ENCODE measurements at regions not wholly inside any gene's neighbourhood (a gene's known extent, or its start where the extent isn't known, plus 50 kb on each side); places are given as distances from the start of the nearest gene placed in this dataset.

- no peak for DNase-seq (ENCODE audit: low spot score)
These were observed 181.4 kb upstream of the SMIM23 start for GRCh38 chr5:171604195-171604594.

GRCh38 chr5:171606414-171607024 lies 179.1 kb upstream of the SMIM23 start:
- DNase-seq (ENCODE audit: low spot score), result no peak

DNA sequence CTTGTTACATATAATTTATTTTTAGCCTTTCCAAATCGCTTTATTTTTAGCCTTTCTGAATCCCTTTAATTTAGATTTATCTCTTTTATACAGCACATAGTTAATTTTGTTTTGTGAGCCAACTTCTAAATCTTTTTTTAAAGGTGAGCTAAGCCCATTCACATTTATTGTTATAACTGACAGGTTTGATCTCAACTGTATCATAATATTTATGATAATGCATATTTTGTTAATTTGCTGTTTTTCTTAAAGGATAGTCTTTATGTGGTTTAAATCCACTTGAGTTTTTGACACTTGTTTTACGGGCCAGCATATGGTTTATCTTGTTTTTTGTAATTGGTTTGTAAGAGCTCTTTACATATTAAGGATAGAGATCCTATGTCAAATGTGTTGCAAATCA lies 177.8 kb upstream of the SMIM23 start:
- no peak for DNase-seq (ENCODE audit: low spot score)

GRCh38 chr5:171609806-171610452 lies 175.7 kb upstream of the SMIM23 start:
- no peak for DNase-seq (ENCODE audit: low spot score)

DNA sequence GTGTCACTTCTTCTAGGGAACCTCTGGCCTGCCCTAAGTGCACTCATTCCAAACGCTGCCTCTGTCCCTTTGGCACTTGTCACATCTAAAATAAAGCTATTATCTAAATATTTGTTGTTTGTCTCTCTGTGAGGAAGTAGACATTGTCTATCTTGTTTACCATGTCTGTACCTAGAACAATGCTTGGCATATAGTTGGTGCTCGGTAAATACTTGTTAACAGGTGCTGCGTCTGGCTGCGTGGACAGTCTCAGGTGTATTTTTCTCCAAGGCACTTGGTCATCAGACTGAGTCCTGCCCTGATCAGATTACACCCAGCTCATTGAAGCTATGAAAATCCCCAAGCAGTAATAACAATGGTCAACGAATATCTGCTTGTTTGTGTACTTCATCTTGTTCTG lies 174.9 kb upstream of the SMIM23 start:
- DNase-seq (ENCODE audit: low spot score), result no peak

- no peak for DNase-seq (ENCODE audit: low spot score)
These were observed 172.9 kb upstream of the SMIM23 start for GRCh38 chr5:171612749-171613148.

DNA sequence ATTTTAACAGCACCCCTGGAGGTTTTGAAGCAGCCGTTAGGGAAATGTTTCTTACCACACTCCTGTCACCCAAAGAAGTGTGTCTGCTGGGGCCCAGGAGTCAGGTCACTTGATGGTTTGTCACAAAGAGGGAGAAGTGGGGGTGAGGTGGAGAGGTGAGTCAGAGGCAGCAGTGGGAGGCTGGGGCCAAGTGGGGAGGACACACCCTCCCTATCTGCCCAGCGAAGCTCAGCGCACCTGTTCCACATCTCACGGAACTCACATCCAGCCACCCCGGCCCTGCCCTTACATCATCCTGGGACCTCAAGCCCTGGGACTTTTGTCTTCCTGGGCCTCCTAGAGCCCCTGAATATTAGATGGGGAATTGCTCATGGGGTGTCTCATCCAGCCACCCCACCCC lies 171.1 kb upstream of the SMIM23 start:
- no peak for DNase-seq (ENCODE audit: low spot score)

DNA sequence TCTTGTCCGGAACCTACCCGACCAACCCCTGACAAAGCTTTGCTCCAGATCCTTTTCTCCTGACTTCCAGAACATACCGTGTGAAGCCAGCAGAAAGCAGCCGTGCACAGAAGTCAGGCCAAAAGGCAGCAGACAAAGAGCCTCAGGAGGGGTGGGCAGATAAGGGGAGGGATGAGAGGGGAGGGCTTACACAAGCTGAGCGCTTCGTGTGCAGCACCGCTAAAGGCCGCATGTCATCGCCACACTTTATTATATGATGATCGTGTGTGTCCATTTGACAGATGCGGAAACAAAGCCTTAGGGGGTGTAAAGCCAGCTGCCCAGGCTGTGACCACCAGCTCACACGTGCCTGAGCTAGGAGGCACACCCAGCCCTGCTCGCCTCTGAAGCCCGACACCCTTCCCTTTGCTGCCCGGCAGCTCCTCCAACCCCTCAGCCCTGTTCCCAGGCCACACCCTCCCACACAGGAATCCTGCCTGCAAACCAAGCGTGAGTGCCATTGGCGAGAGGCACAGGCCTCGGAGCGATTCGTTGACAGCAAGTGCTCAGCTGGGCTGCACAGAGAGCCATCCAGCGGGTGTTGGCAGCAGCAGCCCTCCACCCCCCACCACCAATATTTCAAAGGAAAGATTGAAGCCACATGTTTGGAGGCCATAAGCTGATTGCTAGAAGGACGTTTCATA lies 170.5 kb upstream of the SMIM23 start:
- DNase-seq (ENCODE audit: low spot score), result peak; percentile 50

DNA sequence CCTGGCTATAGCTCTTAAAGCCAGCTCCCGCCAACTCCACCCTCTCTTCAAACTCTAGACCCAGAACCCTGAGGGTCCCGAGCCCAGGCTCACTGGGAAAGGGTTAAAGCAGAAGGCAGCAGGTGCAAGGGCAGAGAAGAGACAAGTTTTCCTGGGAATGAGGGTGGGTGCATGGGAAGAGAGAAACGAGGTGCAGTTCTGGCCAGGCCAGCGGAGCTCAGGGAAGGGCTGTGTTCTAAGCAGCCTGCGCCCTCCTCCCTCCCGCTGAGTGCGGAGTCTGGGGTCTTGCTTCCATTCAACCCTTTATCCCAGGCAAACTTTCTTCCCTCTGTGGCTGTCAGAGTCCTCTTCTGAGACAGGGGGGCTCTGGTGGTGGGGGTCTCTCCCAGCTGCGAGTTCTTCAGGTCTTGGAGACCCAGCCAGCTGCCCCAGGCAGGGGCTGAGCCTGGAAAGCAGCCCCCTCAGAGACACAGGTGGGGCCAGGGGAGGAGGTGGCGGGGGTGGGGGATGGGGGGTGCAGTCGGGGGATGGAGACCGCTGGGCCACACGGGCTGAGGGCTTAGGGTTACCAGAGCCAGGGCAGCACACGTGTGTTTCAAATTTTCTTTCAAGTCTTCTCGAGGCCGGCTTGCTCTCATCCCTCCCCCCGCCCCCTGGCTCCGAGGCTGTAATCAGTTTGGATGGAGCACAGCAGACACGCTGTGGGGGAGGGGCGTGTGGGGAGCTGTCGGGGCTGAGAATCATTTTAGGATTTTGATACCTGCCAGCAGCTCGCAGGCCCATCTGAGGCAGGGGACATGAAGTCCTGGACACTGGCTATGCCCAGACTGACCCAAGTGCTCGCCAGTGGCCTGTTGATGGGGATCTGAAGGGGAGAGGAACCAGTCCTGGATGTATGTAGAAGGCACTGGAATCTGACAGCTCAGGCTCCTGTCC lies 169.6 kb upstream of the SMIM23 start:
- DNase-seq (ENCODE audit: low spot score), result no peak

DNA sequence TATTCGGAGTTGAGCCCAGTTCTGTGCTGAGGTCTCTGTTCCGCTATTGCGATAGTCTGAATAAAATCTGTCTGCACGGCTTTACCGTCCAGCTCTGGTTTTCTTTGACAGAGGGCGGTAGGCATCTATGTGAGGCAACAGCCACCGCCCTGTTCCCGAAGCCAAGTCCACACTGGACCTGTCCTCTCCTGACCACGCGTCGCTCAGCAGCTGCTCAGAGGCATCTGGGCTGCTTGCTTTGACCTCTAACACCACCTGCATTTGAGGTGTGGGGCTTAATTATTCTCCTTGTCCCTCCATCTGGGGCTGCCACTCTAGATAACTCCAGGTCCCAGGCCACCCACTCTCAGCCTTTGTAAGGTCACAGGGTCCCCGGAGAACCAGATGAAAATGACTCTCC lies 168.4 kb upstream of the SMIM23 start:
- DNase-seq (ENCODE audit: low spot score), result no peak

DNA sequence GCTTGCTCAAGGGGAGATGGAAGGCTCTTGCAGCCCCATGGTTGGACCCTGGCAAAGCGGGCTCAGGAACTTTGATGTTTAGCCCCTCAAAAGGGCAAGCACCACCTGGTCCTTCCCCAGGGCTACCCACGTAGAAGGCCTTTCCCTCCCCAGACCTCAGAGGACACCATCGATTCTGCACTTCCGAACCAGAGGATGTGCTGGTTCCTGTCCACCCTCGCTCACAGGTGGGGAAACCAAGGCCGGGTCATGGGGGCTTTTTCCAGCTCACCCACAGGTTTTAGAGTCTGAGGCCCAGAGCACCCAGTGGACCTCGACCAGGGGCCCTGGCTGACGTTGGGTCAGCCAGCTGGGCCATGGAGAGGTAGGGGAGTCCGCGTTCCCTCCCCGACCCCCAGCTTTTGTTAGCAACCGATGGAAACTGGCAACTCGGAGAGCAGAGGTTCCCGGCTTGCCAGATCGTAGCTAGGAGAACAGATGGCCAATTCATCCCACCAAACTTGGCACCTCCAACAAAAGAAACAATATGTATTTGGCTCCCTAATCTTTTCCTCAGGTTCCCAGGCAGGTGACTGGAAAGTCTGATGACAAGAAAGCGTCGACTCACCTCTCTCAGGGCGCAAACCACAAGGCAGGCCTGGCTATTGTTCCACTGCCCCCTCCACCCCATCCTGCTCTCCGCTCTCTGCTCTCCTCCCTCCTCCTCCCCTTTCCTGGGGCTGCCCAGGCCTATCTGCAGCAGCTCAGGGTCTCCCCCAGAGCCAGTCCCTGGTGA lies 167.6 kb upstream of the SMIM23 start:
- DNase-seq (ENCODE audit: low spot score), result no peak

DNA sequence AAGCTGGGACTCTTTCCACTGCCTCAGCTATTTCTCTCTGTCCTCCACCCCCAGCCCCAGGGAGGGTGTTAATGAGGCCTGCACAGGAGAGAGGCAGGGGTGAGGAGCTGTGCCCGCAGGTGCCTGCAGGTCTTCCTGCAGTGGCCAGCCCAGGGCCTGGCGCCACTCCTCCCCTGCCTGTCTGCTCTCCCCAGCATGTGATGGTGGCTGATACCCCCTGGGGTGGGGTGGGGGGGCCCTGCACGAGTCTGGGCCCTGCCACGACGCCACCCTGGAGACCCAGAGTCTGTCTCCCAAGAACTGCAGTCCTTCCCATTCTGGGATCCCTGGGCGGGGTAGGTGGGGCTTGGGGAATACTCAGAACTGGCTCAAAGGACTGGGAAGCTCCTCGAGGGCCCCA lies 166.4 kb upstream of the SMIM23 start:
- no peak for DNase-seq (ENCODE audit: low spot score)

DNA sequence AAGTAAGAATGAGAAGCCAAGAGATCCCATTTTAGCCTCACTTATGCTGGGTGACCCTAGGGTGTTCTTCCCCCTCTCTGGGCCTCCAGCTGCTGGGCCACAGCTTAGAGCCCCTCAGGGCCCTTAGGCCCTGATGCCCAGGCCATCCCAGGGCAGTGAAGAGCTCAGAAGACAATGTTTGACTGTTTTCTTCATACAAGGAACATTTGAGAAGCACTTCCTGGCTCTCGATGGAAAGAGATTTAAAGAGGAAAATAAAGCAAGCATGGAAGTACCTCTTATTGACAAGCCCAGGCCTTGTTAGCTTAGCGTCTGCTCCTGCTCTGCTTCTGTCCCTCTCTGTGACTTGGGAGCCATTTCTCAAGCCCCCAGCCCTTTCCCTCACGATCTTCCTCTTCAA lies 165.9 kb upstream of the SMIM23 start:
- no peak for DNase-seq (ENCODE audit: low spot score)

GRCh38 chr5:171622010-171622409 lies 163.6 kb upstream of the SMIM23 start:
- no peak for DNase-seq (ENCODE audit: low spot score)

- no peak for DNase-seq (ENCODE audit: low spot score)
These were observed 162.5 kb upstream of the SMIM23 start for GRCh38 chr5:171623107-171623506.

DNA sequence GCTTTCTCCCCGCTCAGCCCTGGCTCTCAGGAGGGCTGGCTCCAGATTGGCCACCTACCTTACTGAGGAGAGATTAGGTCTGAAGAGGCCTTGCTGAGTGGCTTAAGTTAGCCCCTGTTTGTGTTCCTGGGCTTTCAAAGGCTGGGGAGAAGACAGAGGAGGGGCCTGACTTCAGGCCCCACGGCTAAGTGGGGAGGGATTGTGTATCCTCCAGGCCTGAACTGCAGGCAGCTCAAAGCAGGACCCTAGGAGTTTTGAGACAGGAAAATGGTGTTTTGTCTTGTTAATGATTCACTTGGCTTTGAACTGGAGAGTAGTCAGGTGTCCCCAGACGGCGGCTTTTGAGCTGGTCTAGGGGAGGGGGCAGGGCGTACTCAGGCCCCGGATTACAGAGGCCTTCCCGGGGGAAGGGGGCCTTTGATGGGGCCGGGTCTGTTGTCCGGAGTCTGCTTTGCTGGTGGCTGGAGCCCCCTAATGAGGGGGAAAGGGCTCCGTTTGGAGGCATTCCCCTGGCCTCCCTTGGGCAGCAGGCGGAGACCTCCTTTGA lies 162.0 kb upstream of the SMIM23 start:
- no peak for DNase-seq (ENCODE audit: low spot score)

DNA sequence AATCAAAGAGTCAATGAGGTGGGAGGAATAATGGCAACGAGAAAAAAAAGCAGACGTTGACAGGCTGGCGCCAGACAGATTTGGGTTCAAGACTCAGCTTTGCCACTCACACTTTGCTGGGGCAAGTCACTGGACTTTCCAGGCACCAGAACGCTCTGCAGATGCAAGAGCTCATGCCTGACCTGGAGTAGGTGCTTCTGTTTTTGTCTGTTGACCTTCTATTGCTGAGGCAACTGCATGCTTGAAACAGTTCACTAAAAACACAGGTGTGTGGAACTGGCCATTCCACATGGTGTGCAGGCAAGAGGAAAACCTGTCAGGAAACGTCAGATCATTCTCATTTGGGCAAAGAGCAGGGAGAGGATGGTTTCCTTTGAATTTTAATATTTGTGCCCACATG lies 161.2 kb upstream of the SMIM23 start:
- DNase-seq (ENCODE audit: low spot score), result no peak

DNA sequence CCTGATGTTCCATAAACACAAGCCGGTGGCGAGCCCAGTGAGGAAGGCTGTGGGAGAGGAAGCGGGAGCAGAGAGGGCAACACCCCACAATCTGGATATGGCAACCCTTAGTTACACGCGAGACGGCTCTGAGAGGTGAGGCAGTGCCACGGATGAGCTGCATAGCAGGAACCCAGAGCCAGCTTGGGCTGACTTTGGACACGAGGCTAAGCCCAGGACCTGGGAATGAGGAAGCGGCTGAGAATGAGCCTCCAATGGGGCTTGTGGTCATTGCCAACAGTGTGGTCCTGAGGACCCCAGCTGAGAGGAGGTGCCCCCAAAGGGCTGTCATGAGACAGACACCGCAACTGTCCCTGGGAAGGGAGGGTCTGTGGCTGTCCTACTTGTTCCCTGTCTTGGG lies 160.0 kb upstream of the SMIM23 start:
- no peak for DNase-seq (ENCODE audit: low spot score)

- DNase-seq (ENCODE audit: low spot score), result no peak
These were observed 157.5 kb upstream of the SMIM23 start for GRCh38 chr5:171627936-171628632.

DNA sequence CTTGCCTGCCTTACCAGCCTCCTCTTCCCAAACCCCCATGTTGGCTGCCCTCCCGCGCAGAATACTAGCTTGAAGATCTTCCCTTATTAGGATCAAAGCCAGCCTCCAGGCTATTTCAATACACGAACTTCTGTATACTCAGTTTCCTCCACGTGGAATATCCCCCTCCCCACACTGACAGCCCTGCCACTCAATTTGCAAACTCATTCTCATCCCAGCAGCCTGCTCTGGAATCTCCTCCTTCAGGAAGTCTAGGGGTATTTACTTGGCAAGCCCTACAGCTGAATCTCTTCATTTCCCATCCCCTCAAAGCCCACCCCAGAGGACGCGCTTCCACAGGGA lies 157.0 kb upstream of the SMIM23 start:
- no peak for DNase-seq (ENCODE audit: low spot score)

DNA sequence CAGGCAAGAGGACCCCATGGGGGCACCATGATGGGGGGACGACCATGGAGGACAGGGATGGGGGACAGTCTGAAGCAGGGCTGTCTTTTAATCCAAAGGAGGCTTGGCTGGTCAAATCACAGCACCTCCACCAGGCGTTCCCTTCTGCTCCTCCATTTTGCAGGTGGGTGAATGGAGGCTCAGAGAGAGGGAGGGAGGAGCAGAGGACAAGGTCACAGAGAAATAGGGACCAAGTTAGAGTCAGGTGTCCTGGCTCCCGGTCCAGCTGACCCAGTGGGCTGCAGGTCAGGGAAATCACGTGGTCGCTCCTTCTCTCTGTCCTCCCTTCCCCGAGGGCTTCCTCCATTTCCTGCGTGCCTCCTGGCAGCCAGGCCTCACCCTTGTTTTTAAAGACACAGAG lies 156.4 kb upstream of the SMIM23 start:
- no peak for DNase-seq (ENCODE audit: low spot score)

Data from AG08396 (cell line).